ENCODE measurements at regions not wholly inside any gene's neighbourhood (a gene's known extent, or its start where the extent isn't known, plus 50 kb on each side); places are given as distances from the start of the nearest gene placed in this dataset.

DNA sequence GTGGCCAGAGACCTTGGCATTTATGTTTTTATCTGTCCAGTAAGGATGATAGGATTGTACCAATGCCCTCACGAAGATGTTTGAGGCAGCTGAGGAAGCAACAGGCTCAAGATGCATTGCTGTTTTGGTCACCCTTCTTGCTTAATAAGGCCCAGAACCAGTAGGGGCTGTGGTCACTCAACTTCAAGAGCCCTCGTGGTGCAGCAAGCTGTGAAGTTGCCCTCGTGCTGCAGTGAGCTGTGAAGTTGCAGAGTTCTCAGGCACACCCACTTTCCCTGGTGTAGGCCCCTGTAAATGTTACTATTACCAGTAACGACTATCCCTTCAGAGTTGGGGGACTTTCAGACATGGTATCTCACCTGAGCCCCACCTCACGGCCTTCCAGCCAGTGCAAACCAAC is 207.6 kb upstream of the LYZL1 start:
- no peak for DNase-seq

DNA sequence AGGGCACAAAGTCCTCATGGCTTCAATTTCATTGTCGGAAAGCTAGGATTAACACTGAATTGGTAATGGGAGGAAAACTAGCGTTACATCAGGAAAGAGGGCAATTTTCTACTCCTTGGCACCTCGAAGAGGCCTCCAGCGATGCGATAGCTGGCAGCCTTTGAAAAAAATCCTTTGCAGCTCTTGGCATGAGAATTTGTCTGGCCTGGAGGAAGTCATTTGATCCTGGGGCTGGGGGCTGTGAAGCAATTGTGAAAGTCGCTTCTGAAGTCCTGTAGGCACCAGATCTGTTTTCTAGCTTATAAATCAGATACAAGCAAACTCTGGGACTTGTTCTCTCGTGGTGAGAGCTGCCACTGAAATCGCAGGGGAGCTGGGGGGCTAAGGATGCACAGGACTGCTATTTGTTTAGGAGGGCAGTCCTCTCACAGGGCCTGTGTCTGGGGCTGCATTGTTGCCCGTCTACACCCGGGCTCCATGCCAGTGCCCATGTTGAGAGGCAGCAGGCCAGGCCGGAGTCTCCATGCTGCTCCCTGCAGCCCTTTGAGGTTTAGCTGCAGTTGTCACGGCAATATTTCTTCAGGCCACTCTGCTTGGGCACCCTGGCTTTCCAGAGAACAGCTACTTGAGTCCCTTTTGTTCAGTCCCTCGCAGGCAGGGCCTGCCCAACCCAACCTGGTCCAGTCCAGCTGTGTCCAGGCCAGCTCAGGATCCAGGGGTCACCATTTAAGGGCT is 206.8 kb upstream of the LYZL1 start:
- DNase-seq, result no peak

DNA sequence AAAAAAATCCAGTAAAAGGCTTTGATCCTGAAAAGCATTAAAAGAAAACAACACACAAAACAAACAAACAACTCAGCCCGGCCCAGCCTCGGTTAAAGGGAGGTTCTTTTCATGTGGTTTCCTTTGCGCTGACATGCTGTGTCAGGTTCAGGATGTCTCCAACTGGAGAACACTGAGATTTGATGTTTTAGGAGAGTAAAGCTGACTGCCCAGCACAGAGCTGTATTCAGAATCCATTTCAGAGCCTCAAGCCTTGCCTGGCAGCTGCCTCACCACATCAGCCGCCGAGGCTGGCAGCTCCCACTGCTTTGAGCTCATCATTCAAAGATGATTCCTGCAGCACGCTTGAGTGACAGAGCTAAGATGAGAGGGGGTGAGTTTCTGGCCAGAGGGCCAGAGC is 205.8 kb upstream of the LYZL1 start:
- DNase-seq, result no peak

DNA sequence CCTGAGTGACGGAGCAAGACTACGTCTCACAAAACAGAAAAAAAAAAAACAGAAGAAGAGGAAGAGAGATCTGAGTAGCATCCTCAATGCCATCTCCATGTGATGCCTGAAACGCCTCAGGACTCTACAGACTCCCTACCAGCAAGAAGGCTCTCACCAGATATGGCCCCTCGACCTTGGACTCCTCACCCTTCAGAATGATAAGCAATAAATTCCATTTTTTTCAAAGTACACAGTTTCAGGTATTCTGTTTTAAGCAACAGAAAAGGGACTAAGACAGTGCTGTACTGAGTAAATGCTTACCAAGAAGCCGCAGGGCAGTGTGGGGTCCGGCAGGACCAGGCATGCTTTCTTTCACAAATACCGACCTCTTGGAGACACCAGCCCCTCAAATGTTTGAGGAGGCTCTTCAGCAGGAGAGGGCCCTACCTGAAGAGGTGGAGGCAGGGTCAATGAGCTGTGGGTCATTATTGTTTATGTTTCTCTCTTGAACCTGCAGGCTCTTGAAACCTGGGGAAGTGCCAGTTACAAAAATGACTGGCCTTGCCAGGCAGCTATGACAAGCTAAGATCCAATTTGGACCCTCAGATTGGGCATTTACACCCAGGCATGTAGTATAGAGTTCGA is 204.1 kb upstream of the LYZL1 start:
- DNase-seq, result no peak

DNA sequence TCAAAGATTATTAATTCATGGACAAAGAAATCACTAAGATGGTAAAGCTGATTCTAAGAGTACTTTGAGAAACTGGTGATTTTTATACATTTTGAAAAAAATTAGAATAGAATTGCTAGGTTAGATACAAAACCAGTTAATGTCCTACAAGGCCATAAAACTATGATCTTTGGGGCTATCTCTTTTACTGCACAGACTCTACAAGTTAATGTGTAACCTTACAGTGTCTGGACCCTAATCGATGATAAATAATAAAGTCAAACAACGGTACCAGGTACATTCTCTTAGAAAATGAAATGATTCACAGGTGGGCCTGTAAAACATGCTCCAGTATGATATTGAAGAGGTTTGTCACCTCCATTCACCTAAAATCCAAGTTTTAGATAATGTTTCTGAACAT is 199.8 kb upstream of the LYZL1 start:
- no peak for DNase-seq

DNA sequence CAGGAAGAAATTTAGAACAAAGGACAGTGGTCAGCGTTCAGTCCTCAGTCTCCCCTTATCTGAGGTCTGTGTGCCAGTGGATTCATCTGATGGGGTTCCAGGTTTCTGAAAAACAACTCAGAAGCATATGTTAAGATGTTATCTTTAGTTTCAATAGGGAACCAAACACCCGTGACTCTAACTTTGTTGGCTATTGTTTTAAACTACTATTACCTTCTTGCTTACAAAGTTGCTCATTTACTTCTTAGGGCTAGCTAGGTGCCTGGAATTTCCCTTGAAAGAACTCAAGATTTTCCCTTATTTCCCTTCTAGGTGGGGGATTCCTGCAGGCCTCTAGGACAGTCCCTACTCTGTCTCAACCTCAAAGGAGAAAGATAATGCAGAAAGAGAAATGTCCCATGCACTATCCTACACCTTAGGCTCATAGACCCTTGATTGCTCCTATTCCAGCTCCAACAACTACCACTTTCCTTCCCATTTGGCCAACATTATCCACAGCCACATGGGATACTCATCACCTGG is 192.5 kb upstream of the LYZL1 start:
- DNase-seq, result no peak

DNA sequence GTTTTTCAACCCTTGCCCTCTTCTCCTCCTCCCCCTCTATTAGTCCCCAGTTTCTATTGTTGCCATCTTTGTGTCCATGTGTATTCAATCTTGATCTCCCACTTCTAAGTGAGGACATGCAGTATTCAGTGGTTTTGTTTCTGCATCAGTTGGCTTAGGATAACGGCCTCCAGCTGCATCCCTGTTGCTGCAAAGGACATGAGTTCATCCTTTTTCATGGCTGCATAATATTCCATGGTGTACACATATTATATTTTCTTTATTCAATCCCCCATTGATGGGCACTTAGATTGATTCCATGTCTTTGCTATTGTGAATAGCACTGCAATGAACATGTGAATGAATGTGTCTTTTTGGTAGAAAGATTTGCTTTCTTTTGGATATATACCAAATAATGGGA is 190.4 kb upstream of the LYZL1 start:
- DNase-seq, result no peak

DNA sequence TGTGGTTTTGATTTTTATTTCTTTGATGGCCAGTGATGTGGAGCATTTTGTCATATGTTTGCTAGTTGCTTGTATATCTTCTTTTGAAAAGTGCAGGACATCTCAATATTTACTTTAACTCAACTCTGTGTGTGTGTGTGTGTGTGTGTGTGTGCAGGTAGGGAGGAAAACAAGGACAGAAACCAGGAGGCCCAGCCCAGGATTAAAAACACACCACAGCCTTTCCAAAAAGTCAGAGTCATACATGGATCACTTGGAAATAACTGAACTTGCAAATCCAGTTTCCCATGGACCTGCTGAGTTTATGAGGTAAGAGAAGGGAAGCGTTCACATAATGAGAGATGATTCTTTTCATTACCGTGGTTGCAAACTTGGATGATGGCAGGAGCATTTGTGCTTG is 189.9 kb upstream of the LYZL1 start:
- DNase-seq, result no peak

DNA sequence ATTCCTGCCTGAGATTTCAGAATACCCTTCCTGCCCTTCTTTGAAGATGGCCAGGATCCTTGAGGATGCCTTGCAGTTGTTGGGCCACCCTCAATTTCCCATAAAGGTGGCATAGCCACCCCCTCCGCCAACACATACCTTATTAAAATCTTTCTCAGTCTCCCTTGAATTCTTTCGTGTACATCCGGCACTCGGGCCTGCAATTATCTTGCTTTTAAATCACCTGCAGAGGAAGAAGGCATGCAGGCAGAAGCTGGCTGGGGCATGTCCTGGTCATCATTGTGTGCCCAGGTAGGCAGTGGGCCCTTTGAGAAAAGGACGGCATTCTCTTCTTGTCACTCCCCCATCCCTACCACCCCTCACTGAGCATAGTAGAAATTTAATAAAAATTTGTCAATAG is 189.5 kb upstream of the LYZL1 start:
- no peak for DNase-seq

DNA sequence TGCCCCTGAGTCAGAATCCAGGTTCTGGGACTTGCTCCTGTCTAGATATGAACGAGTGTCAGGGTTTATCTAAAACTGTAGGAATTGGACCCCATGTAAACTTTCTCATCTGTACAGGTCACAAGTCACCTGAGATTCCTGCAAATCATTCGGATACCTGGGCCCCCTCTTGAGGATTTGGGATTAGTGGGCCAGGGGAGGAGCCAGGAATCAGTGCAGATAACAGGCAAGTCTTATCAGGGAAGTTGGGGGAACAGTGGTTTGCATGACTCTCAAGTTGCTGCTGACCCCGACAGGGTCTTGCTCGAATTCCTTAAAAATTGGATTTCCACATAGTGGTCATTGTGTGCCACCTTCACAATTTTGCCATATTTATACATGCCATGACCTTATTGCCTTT is 188.4 kb upstream of the LYZL1 start:
- no peak for DNase-seq

DNA sequence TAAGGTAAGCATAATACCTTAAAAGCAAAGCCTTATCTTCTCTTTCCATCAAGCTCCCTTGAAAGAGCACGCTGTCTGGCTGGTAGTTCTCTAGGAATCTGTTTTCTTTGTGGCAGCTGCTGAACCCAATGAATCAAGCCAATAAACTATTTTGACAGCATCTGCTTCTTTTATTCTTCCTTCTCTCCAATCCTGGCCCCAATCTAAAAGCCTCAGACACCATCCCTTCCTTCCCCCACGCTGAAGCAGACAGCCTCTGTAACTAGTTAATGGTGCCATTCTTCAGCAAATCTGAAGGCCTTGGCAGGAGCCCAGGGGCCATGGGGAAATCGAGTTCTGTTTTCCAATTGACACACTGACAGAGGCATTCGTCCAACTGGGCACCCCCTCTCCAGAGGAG is 186.6 kb upstream of the LYZL1 start:
- no peak for DNase-seq

DNA sequence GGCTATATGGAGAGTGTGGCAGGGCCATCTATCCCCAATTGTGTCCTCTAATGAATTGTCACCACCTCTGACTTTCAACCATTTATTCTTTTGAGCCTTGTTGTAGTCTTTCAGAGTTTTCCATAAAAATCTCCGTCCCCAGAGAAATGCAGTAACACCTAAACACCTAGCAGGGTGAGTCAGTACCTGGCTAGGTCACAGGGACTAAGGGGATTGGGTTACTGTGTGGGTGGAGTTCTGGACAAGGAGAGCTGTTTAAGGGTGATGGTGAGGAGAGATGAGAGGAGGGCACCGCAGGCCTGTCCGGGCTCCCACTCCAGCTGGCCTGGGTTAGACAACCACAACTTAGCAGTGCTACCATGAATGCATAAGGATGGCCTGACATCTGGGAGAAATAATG is 186.2 kb upstream of the LYZL1 start:
- no peak for DNase-seq

DNA sequence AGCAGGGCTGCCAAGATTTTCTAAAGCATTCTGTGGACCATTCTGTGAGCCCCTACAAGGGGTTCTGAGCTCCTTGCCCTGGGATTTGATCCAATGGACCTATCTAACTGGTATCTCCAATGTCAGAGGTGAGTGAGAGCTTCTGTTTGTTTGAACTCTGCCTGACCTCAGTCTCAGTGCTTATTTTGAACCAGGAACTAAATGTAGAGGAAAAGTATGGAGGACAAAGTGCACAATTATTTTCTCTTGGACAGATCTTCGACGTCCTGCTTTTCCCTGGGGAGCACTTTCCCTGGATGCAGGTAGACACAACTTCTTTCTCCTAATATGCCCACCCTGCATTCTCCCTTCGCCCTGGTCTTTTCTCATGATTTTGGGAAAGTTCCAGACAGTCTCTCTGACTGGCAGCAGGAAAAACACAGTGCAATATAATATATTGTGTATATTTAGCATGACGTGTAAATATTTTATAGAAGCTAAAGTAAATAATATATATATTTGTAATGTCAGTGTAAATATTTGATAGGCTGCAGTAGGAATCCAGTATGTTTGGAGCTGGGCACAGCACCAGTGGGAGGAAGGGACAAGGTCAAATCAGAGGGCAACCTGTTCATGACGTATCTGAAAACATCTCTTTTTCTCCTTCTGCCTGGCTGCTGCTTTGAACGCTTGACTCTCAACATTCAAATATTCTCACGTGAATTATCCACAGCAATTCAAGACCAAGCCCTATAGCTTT is 184.0 kb upstream of the LYZL1 start:
- no peak for DNase-seq

DNA sequence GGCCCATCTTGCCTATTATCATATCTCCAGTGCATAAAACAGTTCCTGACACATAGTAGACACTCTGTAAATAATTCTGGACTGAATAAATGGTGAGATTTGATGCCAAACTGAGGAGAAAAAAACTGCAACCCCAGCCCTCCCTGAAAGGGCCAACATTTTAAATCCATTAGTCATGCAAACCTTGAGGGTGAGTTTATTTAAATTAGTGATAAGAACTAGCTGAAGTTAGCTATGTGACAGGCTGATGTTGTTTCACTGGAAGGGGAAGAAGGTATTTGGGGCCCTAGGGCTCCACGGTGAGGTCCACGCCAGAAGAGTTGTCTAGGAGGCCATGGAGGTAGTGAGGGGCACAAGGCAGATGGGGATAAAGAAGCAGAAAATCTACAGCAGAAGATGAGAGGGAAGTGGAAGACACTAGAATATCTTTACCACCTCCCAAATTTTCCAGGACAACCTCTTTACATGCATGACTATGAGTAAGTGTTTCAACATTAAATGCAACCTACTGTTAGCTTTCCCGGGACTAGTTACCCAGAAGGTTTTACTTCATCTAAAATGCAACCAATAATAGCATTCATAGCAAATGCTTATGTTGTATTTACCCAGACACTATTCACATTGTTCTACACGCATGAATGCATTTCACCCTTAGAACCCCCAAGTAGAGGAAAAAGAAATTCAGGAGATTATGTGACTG is 183.2 kb upstream of the LYZL1 start:
- DNase-seq, result no peak

DNA sequence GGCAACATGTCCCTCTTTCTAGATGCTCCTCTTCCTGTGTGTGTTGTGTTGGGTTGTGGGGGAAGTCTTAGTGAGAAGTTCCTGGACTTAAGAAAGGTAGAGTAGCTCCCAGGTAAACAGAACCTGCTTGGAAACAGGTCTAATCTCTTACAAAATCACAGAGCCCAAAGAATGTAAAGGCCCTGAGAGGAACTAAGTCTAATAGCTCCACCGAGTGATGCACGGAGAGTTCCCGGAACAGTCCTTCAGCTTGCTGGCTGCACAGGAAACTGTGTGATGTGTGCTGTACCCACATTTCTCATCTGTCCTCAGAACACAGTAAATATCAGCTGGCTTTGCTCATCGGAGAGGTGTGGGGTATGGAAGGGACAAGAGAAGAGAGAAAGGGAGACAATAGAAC is 182.6 kb upstream of the LYZL1 start:
- DNase-seq, result no peak

DNA sequence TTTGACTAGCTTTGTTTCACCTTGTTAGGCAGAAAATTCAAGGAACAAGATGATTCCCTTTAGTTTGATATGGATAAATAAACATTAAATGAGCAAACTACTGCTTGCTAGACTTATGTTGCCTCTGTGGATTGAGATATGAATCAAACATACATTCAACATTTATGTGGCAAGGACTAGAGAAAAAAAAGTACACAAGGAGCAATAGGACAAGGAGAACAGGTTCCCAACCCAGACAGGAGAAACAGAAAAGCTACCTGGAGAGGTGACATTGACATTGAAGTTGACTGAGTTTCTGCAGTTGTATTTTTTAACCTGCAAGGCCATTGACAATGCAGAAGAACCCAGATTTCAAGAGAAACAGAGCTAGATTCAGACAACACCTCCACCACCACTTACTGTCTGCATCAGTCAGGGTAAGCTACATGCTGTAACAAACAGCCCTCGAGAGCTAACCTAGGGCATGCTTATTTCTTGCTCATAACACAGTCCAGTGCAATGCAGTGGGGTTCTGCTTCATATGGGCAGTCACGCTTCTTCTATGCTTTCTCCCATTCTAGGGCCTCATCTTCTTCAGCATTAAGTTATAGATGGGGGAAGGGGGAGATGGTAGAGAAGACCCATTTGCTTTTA is 180.9 kb upstream of the LYZL1 start:
- no peak for DNase-seq

DNA sequence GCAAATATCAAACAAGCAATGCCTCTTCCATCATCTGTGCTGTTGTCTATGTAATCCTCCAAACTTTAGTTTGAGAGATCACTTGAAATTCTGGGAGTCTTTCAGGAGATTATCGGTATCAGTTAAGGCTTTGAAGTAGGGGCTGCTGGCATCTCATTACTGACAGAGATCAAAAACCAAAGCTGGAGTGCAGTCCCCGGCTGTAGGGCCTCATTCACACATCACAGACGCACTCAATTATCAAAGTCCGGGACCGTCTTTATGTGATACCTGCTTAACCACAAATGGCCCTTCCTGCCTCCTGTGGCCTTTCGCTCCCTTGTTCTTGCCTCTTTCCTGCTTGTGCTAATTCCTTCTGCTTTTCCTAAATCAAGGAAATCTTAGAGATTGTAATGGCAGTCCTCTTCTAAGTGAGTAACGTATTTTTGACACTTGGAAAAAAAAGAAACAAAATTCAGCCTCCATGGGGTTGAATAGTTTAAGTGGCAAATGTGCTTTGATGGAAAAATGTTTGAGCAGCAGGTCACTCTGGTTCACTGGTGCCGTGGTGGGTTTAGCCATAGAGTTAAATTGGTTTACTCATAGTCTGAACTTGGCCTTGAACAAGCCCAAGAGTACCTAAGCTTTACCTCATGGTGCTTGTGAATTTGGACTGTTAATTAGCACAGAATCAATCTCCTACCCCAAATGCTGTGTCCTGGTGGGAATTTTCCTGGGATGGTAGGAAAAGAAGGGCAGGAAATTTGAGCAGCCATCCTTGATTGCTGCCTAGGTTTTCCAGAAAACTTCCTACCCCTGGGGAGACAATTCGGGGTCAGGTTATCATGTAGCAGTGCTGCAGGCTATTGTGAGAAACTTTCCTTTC is 178.9 kb upstream of the LYZL1 start:
- no peak for DNase-seq

DNA sequence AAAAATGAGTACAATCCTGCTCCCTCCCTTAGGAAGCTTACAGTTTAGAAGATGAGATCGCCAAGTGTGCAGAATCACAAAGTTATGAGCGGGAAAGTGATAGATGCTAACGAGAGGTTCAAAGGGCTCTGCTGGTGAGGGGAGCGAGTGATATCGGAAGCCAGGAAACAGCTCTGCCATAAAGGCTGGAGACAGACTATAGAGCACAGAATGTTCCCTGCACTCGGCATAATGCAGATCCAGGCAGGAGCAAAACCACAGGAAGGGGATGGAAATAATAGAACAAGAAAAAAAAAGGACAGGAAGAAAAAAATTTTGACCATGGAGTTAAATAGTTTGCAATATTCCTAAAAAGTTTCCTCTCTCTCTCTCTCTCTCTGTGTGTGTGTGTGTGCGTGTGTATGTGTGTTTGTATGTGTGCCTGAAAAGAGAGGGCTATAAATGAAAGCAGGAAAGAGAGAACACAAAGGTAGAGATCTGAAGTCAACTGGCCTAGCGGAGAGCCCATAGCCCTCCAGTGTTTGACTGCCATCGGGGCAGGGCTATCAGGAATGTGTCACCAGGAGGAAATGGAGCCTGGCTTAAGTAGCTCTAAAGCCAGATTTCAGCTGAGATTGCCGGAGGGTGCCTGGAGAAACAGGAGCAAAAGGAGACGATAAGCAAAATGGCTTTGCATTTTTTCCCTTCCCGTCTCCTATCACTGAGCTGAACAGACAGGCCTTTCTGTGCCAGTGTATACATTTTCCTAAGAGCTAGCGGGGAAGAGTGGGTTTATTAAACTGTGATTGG is 175.8 kb upstream of the LYZL1 start:
- no peak for DNase-seq

DNA sequence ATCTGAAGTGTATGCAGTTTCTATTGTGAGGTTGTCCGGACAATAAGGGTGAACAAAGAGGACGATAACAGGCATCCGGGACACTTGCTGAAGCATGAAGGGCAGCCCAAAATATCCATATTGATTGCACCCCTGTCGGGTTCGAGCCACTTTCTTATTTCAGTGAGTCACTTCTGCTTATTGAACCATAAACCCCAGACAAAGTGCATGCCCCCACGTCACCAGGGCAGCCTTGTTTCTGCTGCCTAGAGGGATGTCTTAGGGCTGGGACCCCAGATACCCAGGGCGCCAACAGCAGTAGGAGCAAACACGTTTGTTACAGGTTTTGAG is 175.3 kb upstream of the LYZL1 start:
- DNase-seq, result no peak

DNA sequence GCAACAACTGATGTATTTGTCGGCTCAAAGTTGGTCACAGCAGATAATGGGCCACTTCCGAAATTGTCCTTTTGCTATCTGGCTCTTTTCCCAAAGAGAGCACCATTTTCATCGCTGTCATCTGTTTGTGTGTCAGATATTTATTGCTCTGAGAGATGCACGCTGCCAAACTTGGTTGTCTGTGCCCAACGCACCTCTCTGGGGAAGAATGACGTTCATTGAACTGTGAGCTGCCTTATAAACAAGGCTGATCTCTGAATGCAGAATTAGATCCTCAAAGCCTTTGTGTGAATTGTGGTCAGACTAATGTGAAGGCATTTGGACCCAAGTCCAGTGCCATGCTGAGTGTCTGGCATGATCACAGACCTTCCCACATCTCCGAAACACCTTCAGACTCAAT is 174.7 kb upstream of the LYZL1 start:
- no peak for DNase-seq

DNA sequence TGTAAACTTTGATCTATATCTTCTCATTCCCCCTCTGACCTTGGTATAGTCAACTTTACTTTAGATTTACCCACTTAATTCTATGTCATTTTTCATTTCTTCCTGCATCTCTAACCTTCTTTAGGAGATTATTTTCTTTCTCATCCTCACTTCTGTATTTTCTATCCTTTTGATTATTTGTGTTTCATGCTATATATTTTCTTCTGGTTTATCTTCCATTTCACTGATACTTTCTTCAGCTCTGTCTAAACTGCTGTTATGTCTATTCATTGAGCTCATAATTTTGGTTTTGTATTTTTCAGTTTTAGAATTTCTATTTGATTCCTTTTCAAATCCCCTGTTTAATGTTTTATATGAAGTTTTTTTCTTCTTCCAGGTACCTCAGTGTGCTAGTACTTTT is 171.1 kb upstream of the LYZL1 start:
- no peak for DNase-seq

Measured in left kidney (tissue), 1 donor.